ENCODE measurements at regions not wholly inside any gene's neighbourhood (a gene's known extent, or its start where the extent isn't known, plus 50 kb on each side); places are given as distances from the start of the nearest gene placed in this dataset.

DNA sequence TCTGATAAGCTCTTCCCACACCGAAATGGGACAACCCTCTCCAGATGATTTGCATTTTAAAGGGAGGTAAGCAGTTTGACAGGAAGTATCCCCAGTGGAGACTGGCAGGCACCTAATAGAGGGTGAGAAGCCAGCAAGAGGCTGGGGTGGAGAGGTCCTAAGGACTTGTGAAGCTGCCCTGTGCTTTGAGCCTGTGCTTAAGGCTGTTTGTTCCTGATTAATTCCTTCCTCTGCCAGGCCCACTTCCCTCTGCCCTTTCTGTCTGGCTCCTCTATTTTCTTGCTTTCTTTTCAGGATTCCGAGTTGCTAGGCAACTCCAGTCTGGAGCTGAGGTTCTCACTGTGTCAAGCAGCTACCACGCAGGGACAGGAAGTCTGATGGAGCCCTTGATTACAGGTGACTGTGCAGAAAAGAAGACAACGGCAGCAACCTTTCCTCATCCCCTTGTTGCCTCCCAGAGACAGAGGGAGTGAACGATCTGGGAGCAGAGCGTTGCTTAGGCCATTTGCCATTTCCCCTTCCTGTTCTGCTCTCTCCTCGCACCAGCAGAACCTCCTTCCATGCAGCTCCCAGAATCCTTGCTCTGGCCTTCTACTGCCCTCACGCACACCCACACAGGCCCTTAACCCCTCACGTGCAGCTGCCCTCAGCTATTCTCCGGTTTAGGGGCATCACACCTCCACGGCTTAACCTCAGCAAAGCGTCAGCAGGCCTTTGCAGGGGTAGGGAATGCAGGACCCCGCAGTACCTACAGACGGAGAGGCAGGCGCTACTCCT, 103.6 kb upstream of the CELF4 start:
- no peak for TF ChIP-seq CTCF (IDR thresholded peaks at IDR 0.05)
- no peak for TF ChIP-seq POLR2A (IDR thresholded peaks at IDR 0.05)

Data from sigmoid colon (tissue), 3 donors.